ENCODE measurements at regions not wholly inside any gene's neighbourhood (a gene's known extent, or its start where the extent isn't known, plus 50 kb on each side); places are given as distances from the start of the nearest gene placed in this dataset.
A peak's percentile ranks its signal among the peaks of the same experiment; 100 is the strongest.

DNA sequence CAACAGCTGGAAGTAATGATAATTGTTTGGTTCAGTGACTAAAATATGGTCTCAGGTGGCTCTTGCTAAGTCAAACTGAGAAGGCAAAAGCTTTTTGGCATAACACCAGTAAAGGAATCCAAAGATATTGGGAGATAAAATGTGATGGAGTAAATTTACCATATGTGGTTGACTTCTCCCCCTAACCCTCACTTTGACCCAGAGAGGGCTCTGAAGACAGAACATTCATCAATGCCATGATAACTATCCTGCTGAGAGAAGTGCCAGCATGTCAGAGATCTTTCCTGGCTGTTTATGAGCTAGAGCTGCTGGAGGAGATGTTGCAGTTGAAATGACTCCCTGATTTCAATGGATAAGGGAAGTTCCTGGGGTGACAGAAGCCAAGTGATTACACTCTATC, 213.4 kb downstream of the SPCS3 start:
- no peaks in the 10 kb centered on the region for H3K27me3 ChIP-seq (ENCODE audit: insufficient read depth, low read length)
- no peaks in the 10 kb centered on the region for H4K20me1 ChIP-seq (ENCODE audit: insufficient read depth)
- H3K4me1 ChIP-seq (ENCODE audit: control insufficient read depth in 1 of 2, insufficient read depth in 2 of 2, low read length in 2 of 2), result no peaks in the 10 kb centered on the region
- no peak overlapping the region for H3K4me2 ChIP-seq (ENCODE audit: low read length)
- BruUV-seq (replicated peaks), result no TSS peak
- ATAC-seq (no peak), DNase-seq (ENCODE audit: low read depth, low spot score) (no peak)
- no peak for TF ChIP-seq ELF1 (IDR thresholded peaks at IDR 0.05; ENCODE audit: borderline replicate concordance, low read depth)
- TF ChIP-seq FOSL1 (IDR thresholded peaks at IDR 0.05; ENCODE audit: low read depth), result no peak
- no peak for TF ChIP-seq EZH2 (IDR thresholded peaks at IDR 0.05)
- TF ChIP-seq TCF7L2 (IDR thresholded peaks at IDR 0.05; ENCODE audit: borderline replicate concordance, extremely low read depth, insufficient read depth, insufficient read length), result no peak
- no peak overlapping the region for H3K9ac ChIP-seq (ENCODE audit: low read length)
- RAD21 ChIA-PET (ENCODE audit: low non-redundant PET in 1 of 2, low total read pairs in 2 of 2, uncharacterized antibody in 2 of 2, unreplicated experiment in 2 of 2), result no interaction called here
- POLR2A ChIA-PET, result no interaction called here
- no peaks in the 10 kb centered on the region for H3K36me3 ChIP-seq (ENCODE audit: control insufficient read depth in 1 of 2, insufficient read depth in 2 of 2, low read length in 2 of 2)
- no peak overlapping the region for H3K27ac ChIP-seq (ENCODE audit: low read depth, low read length)
- CTCF ChIA-PET, result interaction anchor here (1.0 kb wide), 1 partner anchor 514 kb away, joined by 3 read pairs; no protein-coding TSS in a partner anchor
- no peaks in the 10 kb centered on the region for H3K79me2 ChIP-seq (ENCODE audit: insufficient read depth, low read length)
- H2AFZ ChIP-seq (ENCODE audit: low read depth, low read length, poor library complexity, severe bottlenecking), result no peak overlapping the region
- H3K4me3 ChIP-seq (replicated peaks in 1 of 2; ENCODE audit: low read depth in 1 of 2, low read length in 2 of 2), result no peak overlapping the region
- intact Hi-C loops (cut with micrococcal nuclease), result no loop called here
- no peaks in the 10 kb centered on the region for H3K9me2 ChIP-seq (ENCODE audit: insufficient read depth)
- H3K9me3 ChIP-seq (ENCODE audit: control insufficient read depth in 1 of 2, insufficient read depth in 1 of 2, low read depth in 1 of 2, low read length in 2 of 2), result no peaks in the 10 kb centered on the region

- ATAC-seq (no peak), DNase-seq (ENCODE audit: low read depth, low spot score) (no peak)
- BruUV-seq (replicated peaks), result no TSS peak
- intact Hi-C loops (cut with micrococcal nuclease), result no loop called here
- TF ChIP-seq EZH2 (IDR thresholded peaks at IDR 0.05) (no peak), YY1 (IDR thresholded peaks at IDR 0.05; ENCODE audit: extremely low read depth, insufficient replicate concordance, low read depth, low read length) (no peak), JUND (IDR thresholded peaks at IDR 0.05) (0 out of 2 replicates have a peak, but pooled peaks have one; percentile 19), ATF3 (IDR thresholded peaks at IDR 0.05) (no peak), SIN3A (IDR thresholded peaks at IDR 0.05; ENCODE audit: low read depth) (no peak), EGR1 (IDR thresholded peaks at IDR 0.05; ENCODE audit: low read depth) (no peak)
- Histone ChIP-seq H3K9me3 (ENCODE audit: control insufficient read depth in 1 of 2, insufficient read depth in 1 of 2, low read depth in 1 of 2, low read length in 2 of 2) (no peaks in the 10 kb centered on the region), H3K9me2 (ENCODE audit: insufficient read depth) (no peaks in the 10 kb centered on the region), H3K27ac (ENCODE audit: low read depth, low read length) (no peak overlapping the region), H3K4me3 (replicated peaks in 1 of 2; ENCODE audit: low read depth in 1 of 2, low read length in 2 of 2) (no peak overlapping the region), H3K79me2 (ENCODE audit: insufficient read depth, low read length) (no peaks in the 10 kb centered on the region), H3K36me3 (ENCODE audit: control insufficient read depth in 1 of 2, insufficient read depth in 2 of 2, low read length in 2 of 2) (no peaks in the 10 kb centered on the region), H3K27me3 (ENCODE audit: insufficient read depth, low read length) (no peaks in the 10 kb centered on the region), H2AFZ (ENCODE audit: low read depth, low read length, poor library complexity, severe bottlenecking) (no peak overlapping the region), H4K20me1 (ENCODE audit: insufficient read depth) (no peaks in the 10 kb centered on the region), H3K9ac (ENCODE audit: low read length) (no peak overlapping the region), H3K4me1 (ENCODE audit: control insufficient read depth in 1 of 2, insufficient read depth in 2 of 2, low read length in 2 of 2) (no peaks in the 10 kb centered on the region), H3K4me2 (ENCODE audit: low read length) (no peak overlapping the region)
- RAD21 ChIA-PET (ENCODE audit: low non-redundant PET in 1 of 2, low total read pairs in 2 of 2, uncharacterized antibody in 2 of 2, unreplicated experiment in 2 of 2), result no interaction called here
- CTCF ChIA-PET, result no interaction called here
- POLR2A ChIA-PET, result no interaction called here
Measured at GRCh38 chr4:176534566-176534965, 214.8 kb downstream of the SPCS3 start.
